Liver (tissue), 8 donors: ENCODE measurements at regions not wholly inside any gene's neighbourhood (a gene's known extent, or its start where the extent isn't known, plus 50 kb on each side); places are given as distances from the start of the nearest gene placed in this dataset.

Experiments used
- DNase-seq: peaks from one replicate; pipeline ENCODE4 v3.0.0-alpha.2; 2017; ENCODE audit warnings: low spot score
- H3K27ac ChIP-seq, 2 donors: one replicate each; pipeline ENCODE4 v1.7.0; 2013; ENCODE audit warnings: inconsistent platforms in 2 of 2, low read length in 2 of 2, control low read depth in 1 of 2, low read depth in 1 of 2, mild to moderate bottlenecking in 1 of 2
- H3K27me3 ChIP-seq, 4 donors: one replicate each; pipeline versions ENCODE4 v1.6.1 to v1.7.0; 2013; ENCODE audit warnings: low read length in 3 of 4, inconsistent platforms in 1 of 4, mild to moderate bottlenecking in 1 of 4, moderate library complexity in 1 of 4; ENCODE audit not compliant: control insufficient read depth in 4 of 4, insufficient read depth in 4 of 4
- H3K36me3 ChIP-seq, 4 donors: one replicate each; pipeline versions ENCODE4 v1.6.1 to v1.7.0; 2013; ENCODE audit warnings: low read length in 3 of 4, mild to moderate bottlenecking in 3 of 4, low read depth in 1 of 4, moderate library complexity in 1 of 4; ENCODE audit not compliant: control insufficient read depth in 4 of 4, insufficient read depth in 3 of 4
- H3K4me1 ChIP-seq, 4 donors: one replicate each; pipeline versions ENCODE4 v1.6.1 to v1.7.0; 2013; ENCODE audit warnings: low read length in 3 of 4, mild to moderate bottlenecking in 3 of 4, moderate library complexity in 1 of 4; ENCODE audit not compliant: control insufficient read depth in 4 of 4, insufficient read depth in 4 of 4
- H3K4me3 ChIP-seq, 3 donors: one replicate each; pipeline versions ENCODE4 v1.6.1 to v1.7.0; 2013; ENCODE audit warnings: low read length in 3 of 3, control low read depth in 1 of 3, low read depth in 1 of 3, mild to moderate bottlenecking in 1 of 3
- H3K9ac ChIP-seq, 2 donors: one replicate each; pipeline ENCODE4 v1.7.0; 2013; ENCODE audit warnings: low read length in 2 of 2, mild to moderate bottlenecking in 2 of 2, moderate library complexity in 2 of 2, control low read depth in 1 of 2, low read depth in 1 of 2
- H3K9me3 ChIP-seq, 4 donors: one replicate each; pipeline versions ENCODE4 v1.6.1 to v1.7.0; 2013; ENCODE audit warnings: low read length in 3 of 4; ENCODE audit not compliant: control insufficient read depth in 4 of 4
- EGR1 ChIP-seq, 2 donors: IDR thresholded peaks; 2 replicates each; pipeline ENCODE4 v1.6.1; 2016 to 2018; ENCODE audit warnings: antibody characterized with exemption in 2 of 2, low read depth in 2 of 2
- FOXA1 ChIP-seq: IDR thresholded peaks from 2 replicates; pipeline ENCODE4 v1.6.1; 2016; ENCODE audit warnings: antibody characterized with exemption
- FOXA2 ChIP-seq: IDR thresholded peaks from 2 replicates; pipeline ENCODE4 v1.6.1; 2016; ENCODE audit warnings: antibody characterized with exemption
- GABPA ChIP-seq, 2 donors: IDR thresholded peaks in 1 of 2; conservative IDR thresholded peaks in 1 of 2; 2 replicates each; pipeline ENCODE4 v1.6.1; 2016; ENCODE audit warnings: antibody characterized with exemption in 2 of 2, mild to moderate bottlenecking in 1 of 2, moderate library complexity in 1 of 2
- HNF4A ChIP-seq, 2 donors: conservative IDR thresholded peaks; 2 replicates each; pipeline ENCODE4 v1.6.1; 2016; ENCODE audit warnings: antibody characterized with exemption in 2 of 2, mild to moderate bottlenecking in 2 of 2
- HNF4G ChIP-seq: IDR thresholded peaks from 2 replicates; pipeline ENCODE4 v1.6.1; 2016; ENCODE audit warnings: antibody characterized with exemption
- JUND ChIP-seq, 2 donors: IDR thresholded peaks; 2 replicates each; pipeline ENCODE4 v1.6.1; 2016; ENCODE audit warnings: antibody characterized with exemption in 2 of 2
- MAX ChIP-seq: IDR thresholded peaks from 2 replicates; pipeline ENCODE4 v1.6.1; 2016; ENCODE audit warnings: antibody characterized with exemption
- NR2F2 ChIP-seq: IDR thresholded peaks from 2 replicates; pipeline ENCODE4 v1.6.1; 2016; ENCODE audit warnings: antibody characterized with exemption
- RAD21 ChIP-seq, 2 donors: IDR thresholded peaks; 2 replicates each; pipeline ENCODE4 v1.6.1; 2016; ENCODE audit warnings: antibody characterized with exemption in 2 of 2, mild to moderate bottlenecking in 2 of 2
- RXRA ChIP-seq, 2 donors: IDR thresholded peaks; 2 replicates each; pipeline ENCODE4 v1.6.1; 2017 to 2018; ENCODE audit warnings: antibody characterized with exemption in 2 of 2, mild to moderate bottlenecking in 1 of 2
- SP1 ChIP-seq: IDR thresholded peaks from 2 replicates; pipeline ENCODE4 v1.6.1; 2018; ENCODE audit warnings: antibody characterized with exemption, mild to moderate bottlenecking
- TAF1 ChIP-seq: conservative IDR thresholded peaks from 2 replicates; pipeline ENCODE4 v1.6.1; 2016; ENCODE audit warnings: antibody characterized with exemption, mild to moderate bottlenecking
- YY1 ChIP-seq: IDR thresholded peaks from 2 replicates; pipeline ENCODE4 v1.6.1; 2016; ENCODE audit warnings: antibody characterized with exemption, mild to moderate bottlenecking
- WGBS: extraction: QIAGEN DNeasy Blood & Tissue Kit; methylation state at CpG from one replicate; pipeline ENCODE4 v1.1.7; 2013; 5-methylcytosine and 5-hydroxymethylcytosine counted together
- TF ChIP-seq, protein P1 (sequence below): fragments of 150-350 bp; IDR thresholded peaks from 2 replicates; pipeline ENCODE4 v1.5.1; 2017; ENCODE audit warnings: improper control_type of control experiment, low read depth, low read length; ENCODE audit not compliant: missing input control
- TF ChIP-seq, protein P2 (sequence below): IDR thresholded peaks from 2 replicates; pipeline ENCODE4 v1.6.1; 2016; ENCODE audit warnings: antibody characterized with exemption, mild to moderate bottlenecking
- TF ChIP-seq, protein P3 (sequence below): IDR thresholded peaks from 2 replicates; pipeline ENCODE4 v1.6.1; 2016; ENCODE audit warnings: antibody characterized with exemption
- TF ChIP-seq, protein P4 (sequence below): IDR thresholded peaks from 2 replicates; pipeline ENCODE4 v1.6.1; 2016; ENCODE audit warnings: antibody characterized with exemption
- donor health status: healthy.
- donor health status: healthy.
- donor health status: healthy.
- donor health status: healthy.
- donor health status: healthy.

GRCh38 chr6:157768304-157768703, 54.7 kb upstream of the SNX9 start:
- no peak overlapping the region for H3K4me3 ChIP-seq
- peak overlapping the region in 1 of 2 donors; percentile 19 for H3K27ac ChIP-seq

More at GRCh38 chr6:157768304-157768703, 54.7 kb upstream of the SNX9 start:
- DNase-seq, result no peak
- Histone ChIP-seq H3K9me3 (no peaks in the 10 kb centered on the region), H3K36me3 (no peaks in the 10 kb centered on the region), H3K9ac (no peak overlapping the region), H3K27me3 (no peaks in the 10 kb centered on the region), H3K4me1 (peaks cover 0 to 2% (median 0%) of the 10 kb centered on the region in 4 donors)
- TF ChIP-seq SP1 (no peak), NR2F2 (no peak), FOXA2 (no peak), RXRA (IDR thresholded peaks at IDR 0.05) (no peak), GABPA (IDR thresholded peaks at IDR 0.05 in 1 of 2, conservative IDR thresholded peaks at IDR 0.05 in 1 of 2) (no peak), MAX (no peak), YY1 (no peak), RAD21 (IDR thresholded peaks at IDR 0.05) (no peak), TAF1 (no peak), HNF4G (no peak), JUND (IDR thresholded peaks at IDR 0.05) (no peak), EGR1 (IDR thresholded peaks at IDR 0.05; ENCODE audit: low read depth in 2 of 2) (no peak), FOXA1 (no peak), HNF4A (conservative IDR thresholded peaks at IDR 0.05) (no peak)
- TF ChIP-seq, protein P1, sequence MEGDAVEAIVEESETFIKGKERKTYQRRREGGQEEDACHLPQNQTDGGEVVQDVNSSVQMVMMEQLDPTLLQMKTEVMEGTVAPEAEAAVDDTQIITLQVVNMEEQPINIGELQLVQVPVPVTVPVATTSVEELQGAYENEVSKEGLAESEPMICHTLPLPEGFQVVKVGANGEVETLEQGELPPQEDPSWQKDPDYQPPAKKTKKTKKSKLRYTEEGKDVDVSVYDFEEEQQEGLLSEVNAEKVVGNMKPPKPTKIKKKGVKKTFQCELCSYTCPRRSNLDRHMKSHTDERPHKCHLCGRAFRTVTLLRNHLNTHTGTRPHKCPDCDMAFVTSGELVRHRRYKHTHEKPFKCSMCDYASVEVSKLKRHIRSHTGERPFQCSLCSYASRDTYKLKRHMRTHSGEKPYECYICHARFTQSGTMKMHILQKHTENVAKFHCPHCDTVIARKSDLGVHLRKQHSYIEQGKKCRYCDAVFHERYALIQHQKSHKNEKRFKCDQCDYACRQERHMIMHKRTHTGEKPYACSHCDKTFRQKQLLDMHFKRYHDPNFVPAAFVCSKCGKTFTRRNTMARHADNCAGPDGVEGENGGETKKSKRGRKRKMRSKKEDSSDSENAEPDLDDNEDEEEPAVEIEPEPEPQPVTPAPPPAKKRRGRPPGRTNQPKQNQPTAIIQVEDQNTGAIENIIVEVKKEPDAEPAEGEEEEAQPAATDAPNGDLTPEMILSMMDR, result no peak
- TF ChIP-seq, protein P2, sequence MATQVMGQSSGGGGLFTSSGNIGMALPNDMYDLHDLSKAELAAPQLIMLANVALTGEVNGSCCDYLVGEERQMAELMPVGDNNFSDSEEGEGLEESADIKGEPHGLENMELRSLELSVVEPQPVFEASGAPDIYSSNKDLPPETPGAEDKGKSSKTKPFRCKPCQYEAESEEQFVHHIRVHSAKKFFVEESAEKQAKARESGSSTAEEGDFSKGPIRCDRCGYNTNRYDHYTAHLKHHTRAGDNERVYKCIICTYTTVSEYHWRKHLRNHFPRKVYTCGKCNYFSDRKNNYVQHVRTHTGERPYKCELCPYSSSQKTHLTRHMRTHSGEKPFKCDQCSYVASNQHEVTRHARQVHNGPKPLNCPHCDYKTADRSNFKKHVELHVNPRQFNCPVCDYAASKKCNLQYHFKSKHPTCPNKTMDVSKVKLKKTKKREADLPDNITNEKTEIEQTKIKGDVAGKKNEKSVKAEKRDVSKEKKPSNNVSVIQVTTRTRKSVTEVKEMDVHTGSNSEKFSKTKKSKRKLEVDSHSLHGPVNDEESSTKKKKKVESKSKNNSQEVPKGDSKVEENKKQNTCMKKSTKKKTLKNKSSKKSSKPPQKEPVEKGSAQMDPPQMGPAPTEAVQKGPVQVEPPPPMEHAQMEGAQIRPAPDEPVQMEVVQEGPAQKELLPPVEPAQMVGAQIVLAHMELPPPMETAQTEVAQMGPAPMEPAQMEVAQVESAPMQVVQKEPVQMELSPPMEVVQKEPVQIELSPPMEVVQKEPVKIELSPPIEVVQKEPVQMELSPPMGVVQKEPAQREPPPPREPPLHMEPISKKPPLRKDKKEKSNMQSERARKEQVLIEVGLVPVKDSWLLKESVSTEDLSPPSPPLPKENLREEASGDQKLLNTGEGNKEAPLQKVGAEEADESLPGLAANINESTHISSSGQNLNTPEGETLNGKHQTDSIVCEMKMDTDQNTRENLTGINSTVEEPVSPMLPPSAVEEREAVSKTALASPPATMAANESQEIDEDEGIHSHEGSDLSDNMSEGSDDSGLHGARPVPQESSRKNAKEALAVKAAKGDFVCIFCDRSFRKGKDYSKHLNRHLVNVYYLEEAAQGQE, result no peak
- TF ChIP-seq, protein P3, sequence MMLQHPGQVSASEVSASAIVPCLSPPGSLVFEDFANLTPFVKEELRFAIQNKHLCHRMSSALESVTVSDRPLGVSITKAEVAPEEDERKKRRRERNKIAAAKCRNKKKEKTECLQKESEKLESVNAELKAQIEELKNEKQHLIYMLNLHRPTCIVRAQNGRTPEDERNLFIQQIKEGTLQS, result no peak
- TF ChIP-seq, protein P4, sequence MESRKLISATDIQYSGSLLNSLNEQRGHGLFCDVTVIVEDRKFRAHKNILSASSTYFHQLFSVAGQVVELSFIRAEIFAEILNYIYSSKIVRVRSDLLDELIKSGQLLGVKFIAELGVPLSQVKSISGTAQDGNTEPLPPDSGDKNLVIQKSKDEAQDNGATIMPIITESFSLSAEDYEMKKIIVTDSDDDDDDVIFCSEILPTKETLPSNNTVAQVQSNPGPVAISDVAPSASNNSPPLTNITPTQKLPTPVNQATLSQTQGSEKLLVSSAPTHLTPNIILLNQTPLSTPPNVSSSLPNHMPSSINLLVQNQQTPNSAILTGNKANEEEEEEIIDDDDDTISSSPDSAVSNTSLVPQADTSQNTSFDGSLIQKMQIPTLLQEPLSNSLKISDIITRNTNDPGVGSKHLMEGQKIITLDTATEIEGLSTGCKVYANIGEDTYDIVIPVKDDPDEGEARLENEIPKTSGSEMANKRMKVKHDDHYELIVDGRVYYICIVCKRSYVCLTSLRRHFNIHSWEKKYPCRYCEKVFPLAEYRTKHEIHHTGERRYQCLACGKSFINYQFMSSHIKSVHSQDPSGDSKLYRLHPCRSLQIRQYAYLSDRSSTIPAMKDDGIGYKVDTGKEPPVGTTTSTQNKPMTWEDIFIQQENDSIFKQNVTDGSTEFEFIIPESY, result no peak
- 85% methylated on average over 6 of the region's 6 CpGs for WGBS
